Lower leg skin (tissue), 3 donors: ENCODE measurements at regions not wholly inside any gene's neighbourhood (a gene's known extent, or its start where the extent isn't known, plus 50 kb on each side); places are given as distances from the start of the nearest gene placed in this dataset.

ENCODE experiments used
- CTCF ChIP-seq, 3 donors: fragments of 450-650 bp; IDR thresholded peaks; one replicate each; pipeline ENCODE4 v1.5.1; 2016; ENCODE audit warnings: antibody characterized with exemption in 3 of 3, mild to moderate bottlenecking in 3 of 3, moderate library complexity in 2 of 3
- POLR2A ChIP-seq, 2 donors: fragments of 450-650 bp; IDR thresholded peaks; one replicate each; pipeline ENCODE4 v1.6.1; 2016 to 2017; ENCODE audit warnings: antibody characterized with exemption in 2 of 2, mild to moderate bottlenecking in 1 of 2, moderate library complexity in 1 of 2

DNA sequence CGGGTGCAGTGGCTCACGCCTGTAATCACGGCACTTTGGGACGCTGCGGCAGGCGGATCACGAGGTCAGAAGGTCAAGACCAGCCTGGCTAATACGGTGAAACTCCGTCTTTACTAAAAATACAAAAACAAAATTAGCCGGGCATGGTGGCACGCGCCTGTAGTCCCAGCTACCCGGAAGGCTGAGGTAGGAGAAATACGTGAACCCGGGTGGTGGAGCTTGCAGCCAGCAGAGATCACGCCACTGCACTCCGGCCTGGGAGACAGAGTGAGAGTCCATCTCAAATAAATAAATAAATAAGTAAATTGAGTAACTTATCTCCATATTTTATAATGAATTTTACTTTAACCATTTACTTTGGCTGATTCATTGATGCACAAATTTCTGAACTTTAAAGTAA lies 1913.3 kb downstream of the PCDH7 start:
- TF ChIP-seq CTCF (IDR thresholded peaks at IDR 0.05) (no peak), POLR2A (IDR thresholded peaks at IDR 0.05) (no peak)
